SH-SY5Y (cell line): ENCODE measurements at regions not wholly inside any gene's neighbourhood (a gene's known extent, or its start where the extent isn't known, plus 50 kb on each side); places are given as distances from the start of the nearest gene placed in this dataset.

Experiments
- GATA2 ChIP-seq: IDR thresholded peaks from 2 replicates; pipeline ENCODE4 v1.6.1; 2011; ENCODE audit warnings: mild to moderate bottlenecking, low read depth, low read length
- GATA3 ChIP-seq: IDR thresholded peaks from 2 replicates; pipeline ENCODE4 v1.6.1; 2011; ENCODE audit warnings: low read depth, mild to moderate bottlenecking, low read length, moderate library complexity

GRCh38 chr3:124411728-124412127 is 318.5 kb upstream of the UMPS start:
- no peak for TF ChIP-seq GATA2
- no peak for TF ChIP-seq GATA3
